Stimulated activated CD4-positive, alpha-beta T cell treated with anti-CD3 and anti-CD28 coated beads, TNF-alpha, amount 100 ng/mL, for 24 hours (primary cell): ENCODE measurements at regions not wholly inside any gene's neighbourhood (a gene's known extent, or its start where the extent isn't known, plus 50 kb on each side); places are given as distances from the start of the nearest gene placed in this dataset.

Source experiments
- DNase-seq, 3 experiments: peaks; one replicate each; pipeline ENCODE4 v3.0.0-alpha.2; 2020; ENCODE audit warnings: low read depth in 3 of 3

GRCh38 chr20:60952861-60953260, 299.2 kb upstream of the CDH4 start:
- no peak for DNase-seq

DNA sequence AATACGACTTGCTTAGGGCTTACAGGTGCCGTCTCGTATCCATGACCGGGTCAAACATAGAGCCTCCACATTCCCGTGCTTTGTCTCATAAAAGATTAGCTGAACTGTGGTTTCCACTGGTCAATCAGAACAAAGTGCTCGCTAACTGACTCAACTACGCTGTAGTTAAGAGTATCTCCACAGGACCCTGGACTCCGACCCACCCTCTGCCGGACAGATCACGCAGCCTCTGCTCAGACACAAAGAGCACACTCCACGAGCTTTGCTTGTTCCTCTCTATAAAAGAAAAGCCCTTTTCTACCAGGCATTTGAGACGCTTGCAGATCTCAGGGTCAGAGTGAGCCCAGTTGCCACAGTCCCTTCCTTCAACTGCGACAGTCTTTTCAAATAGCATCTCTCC, 298.7 kb upstream of the CDH4 start:
- DNase-seq = no peak

DNA sequence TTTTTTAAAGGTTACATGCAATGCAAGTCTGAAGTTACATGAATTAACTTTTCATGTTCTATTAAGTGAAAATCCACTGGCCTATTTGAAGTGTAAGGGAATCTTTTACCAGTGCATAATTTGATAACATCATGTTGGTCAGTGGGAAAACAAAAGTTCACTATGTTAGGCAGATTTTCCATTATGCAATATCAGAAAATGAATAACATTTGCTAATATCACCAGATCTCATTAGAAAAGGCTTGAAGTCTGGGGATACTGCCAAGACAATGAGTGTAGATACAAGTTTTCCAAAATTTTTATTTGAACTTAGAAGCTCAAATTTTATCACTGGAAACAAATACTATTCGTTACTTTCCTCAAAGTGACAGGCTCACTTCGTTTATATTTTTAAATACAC, 296.4 kb upstream of the CDH4 start:
- no peak for DNase-seq

DNA sequence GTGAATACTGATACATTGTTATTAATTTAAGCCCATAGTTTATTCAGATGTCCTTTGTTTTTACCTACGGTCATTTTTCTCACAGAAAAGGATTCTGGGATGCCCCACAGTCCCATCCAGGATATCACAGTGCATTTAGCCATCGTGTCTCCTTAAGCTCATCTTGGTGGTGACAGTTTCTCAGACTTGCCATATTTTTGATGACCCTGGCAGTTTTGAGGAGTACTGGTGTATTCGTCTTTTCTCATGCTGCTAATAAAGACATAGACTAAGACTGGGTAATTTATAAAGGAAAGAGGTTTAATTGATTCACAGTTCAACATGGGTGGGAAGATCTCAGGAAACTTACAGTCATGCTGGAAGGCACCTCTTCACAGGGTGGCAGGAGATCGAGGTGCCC, 295.9 kb upstream of the CDH4 start:
- DNase-seq = no peak

DNA sequence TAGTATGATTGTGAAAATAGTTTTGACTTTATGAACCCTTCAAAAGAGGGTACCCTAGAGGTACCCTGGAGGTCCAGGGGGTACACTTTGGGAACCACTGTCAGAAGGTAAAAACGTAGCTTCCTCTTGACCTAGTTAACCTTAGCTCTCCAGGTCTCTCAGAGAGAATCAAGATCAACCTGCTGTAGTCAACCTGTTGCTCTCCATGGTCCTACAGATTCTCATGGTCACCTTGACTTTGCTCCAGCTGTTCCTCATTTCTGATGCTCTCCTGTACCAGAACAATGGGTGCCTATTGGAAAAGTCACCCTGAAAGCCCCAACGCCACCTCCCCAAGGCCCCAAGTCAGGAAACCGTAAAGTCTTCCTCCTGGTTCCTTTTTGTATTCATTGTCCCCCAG, 294.4 kb upstream of the CDH4 start:
- DNase-seq = no peak

- no peak for DNase-seq
These were observed 292.1 kb upstream of the CDH4 start for GRCh38 chr20:60959971-60960370.

DNA sequence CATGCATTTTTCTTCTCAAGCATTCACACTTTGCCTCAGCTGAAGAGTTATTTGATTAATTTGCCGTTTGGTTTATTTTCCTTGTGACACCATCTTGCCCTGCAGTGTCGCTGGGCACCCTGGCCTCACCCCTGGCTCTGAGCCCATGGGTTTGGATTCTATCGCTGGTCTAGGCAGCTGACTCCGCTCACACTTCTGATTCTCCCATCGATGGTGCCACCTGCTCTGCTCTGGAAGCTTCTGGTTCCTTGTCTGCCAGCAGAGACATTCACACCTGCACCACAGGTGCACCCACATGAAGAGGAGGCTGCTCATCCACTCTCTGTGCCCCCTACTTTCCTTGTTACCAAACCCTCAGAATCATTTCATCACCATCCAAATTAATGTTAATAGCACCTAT, 291.6 kb upstream of the CDH4 start:
- DNase-seq = no peak

- no peak for DNase-seq
These were observed 290.5 kb upstream of the CDH4 start for GRCh38 chr20:60961551-60961950.

DNA sequence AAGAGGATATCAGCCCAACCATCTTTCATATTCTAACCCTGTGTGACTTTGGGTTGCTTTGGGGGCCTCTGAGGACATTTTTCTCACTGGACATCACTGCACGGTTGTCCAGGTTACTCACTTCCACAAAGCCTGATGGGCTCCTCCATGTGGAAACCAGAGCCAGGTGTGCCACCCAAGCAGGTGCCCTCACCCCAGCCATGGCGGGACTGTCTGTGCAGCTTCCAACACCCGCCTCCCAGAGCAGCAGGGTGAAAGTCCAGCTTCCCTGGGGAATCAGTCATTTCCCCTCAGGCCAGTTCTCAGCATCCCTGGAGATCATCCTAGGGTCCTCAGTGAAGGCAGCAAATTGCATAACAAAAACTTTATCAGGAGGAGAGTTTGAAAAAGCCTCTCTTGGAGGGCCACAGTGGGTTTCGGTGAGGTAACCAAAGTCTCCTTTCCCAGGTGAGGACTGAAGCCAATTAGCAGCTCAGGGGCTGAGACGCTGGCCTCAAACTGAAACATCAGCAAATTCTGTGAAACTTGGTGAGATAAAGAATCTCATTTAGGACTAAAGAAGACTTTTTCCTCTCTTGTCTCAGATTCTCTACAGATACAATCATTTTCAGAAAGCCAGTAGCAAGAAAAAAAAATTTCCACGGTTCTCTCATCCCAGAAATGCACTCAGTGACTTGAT, 289.6 kb upstream of the CDH4 start:
- DNase-seq = no peak

- no peak for DNase-seq
These were observed 288.9 kb upstream of the CDH4 start for GRCh38 chr20:60963146-60963545.

DNA sequence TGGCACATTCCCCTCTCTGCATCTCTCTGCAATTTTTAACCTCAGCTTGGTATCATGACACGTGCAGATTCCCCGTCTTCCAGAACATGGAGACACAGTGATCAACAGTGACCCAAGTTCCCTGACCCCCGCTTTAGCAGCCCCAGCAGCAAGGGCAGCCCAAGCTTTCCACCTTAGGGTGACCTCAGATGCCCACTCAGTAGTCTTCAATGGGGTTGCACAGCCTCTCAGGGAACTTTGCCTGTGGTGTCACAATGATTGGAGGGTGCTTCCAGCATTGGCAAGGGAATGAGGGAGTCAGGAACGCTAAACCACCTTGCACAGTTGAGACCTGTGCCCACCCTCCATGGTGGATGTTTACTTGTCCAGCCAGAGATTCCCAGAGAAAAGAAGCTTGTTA, 287.1 kb upstream of the CDH4 start:
- DNase-seq = no peak

DNA sequence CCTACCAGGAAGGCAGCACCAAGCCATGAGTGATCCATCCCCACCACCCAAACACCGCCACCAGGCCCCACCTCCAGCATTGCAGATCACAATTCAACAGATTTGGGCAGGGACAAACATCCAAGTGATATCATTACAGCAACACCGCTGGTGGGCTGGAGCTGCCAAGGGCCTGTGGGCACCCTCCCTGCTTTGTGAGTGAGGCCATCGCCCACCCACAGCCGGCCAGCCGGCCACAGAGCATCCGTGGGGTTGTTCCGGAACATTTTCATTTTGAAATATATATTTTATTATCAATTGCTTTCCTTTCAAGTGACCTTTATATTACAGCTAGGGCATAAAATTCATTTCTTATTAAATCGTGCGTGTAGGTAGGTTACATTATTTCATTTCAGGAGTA, 286.0 kb upstream of the CDH4 start:
- no peak for DNase-seq

DNA sequence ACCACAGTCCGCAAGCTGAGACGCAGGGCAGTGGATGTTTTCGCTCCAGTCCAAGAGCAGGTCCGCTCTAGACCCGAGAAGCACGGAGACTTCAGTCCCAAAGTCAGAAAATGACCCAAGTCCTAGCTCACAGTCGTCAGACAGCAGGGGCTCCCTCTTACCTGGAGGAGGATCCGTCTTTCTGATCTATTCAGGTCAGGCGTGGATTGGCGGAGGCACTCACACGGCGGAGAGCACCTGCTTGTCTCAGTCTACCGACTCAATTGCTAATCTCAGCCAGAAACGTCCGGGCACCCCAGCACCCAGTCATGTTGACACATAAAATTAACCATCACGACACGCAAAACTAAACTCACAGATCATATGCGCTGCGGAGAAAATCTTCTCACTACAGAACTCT, 285.3 kb upstream of the CDH4 start:
- no peak for DNase-seq

DNA sequence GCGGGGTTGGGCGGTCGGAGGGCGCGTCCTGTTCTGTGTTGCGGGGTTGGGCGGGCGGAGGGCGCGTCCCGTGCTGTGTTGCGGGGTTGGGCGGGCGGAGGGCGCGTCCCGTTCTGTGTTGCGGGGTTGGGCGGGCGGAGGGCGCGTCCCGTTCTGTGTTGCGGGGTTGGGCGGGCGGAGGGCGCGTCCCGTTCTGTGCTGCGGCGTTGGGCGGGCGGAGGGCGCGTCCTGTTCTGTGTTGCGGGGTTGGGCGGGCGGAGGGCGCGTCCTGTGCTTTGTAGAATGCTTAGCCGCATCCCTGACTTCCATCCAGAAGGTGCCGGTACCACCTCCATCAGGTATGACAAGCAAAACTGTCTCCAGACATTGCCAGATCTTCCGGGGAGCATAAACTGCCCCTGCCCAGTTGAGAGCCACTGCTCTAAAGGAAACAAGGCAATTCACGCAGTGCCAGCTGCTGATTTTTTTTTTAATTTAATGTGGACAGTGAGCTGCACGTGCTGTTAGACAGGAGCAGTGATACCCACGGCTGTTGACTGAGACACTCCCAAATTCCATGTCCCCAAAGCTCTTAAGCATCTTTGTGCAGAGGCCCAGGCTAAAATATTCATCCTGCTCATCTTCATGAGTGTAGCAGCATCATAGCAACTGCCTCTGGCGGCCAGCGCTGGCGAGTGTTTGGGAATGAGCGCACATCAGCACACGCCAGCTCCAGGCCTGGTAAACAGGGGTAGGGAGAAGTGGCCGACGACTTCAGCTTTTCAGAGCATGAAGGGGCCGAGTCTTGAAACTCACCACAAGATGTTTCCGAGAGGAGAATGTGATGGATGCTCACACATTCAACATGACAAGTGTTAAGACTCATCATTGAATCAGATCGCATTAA, 284.4 kb upstream of the CDH4 start:
- DNase-seq = no peak

- DNase-seq = no peak
These were observed 283.0 kb upstream of the CDH4 start for GRCh38 chr20:60968853-60969720.

DNA sequence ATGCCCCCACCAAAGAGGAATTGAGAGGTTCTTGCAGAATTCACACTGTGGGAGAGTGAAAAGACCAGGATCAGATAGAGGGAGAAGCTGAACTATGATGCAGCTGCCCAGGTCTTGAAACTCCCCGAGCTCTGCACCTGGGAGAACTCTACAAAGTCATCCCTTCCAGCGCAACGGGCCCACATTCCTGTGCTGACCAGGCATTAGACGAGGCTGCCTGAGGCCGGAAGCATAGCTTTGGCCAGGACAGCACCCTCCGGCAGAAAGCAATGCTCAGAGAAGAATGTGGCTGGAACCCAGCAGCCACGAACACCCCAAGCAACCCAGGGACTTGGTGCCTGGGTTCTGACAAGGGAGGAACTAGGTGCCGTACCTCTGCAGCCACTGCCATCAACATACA, 281.5 kb upstream of the CDH4 start:
- no peak for DNase-seq

DNA sequence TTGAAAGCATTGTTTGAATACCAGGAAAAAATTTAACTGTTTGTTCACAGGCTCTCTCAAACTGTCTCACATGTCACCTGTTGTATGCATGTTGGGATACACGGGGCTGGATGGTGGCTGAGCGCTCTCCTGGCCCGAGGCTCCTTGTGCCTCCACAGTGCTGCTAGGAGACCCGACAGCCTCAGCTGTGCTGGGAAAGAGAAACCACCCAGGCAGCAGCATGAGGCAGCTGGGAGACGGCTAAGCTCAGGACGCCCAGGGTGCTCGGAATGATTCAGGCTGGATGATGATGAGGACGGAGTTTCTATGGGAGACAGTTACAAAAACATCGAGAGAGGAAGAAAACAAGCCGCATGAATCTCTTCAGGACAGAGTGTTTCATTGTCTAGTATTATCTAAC, 278.0 kb upstream of the CDH4 start:
- DNase-seq = no peak

DNA sequence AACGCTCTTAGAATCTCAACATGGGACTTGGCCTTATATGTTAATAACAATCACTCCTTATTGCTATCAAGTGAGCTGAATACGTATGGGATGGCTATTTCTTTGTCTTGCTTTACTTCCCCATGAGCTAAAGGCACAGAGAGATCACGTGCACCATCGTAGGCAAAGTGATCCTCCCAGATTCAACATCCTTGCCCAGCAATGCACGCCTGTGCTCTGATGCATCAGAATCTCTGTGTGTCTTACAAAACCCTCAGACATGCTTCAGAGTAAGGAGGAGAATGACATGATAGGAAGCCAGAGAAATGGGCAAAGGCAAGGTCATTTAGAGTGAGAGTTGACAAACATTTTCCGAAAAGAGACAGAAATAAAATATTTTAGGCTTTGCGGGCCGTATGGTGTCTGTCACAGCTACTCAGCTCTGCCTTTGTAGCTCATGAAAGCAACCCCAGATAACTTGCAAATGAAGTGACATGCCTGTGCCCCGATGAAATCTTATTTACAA, 277.6 kb upstream of the CDH4 start:
- no peak for DNase-seq

DNA sequence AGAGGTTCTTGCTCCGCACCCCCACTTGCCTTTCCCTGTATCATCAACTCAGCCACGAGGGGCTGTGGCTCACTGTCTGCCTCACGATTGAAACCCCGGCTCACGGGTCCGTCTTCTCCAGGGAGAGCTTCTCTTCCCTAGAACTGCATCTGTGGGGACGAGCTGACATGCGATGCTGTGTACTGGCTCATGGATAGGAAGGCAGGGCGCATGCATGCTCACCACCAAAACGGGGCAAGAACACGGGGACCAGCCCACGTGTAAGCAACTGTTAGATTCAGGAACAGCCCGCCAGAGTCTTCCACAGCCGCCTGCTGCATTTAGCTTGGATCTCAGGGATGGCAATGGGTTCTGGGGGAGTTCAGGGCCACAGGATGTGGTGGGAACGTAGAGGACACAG, 275.9 kb upstream of the CDH4 start:
- DNase-seq = no peak

DNA sequence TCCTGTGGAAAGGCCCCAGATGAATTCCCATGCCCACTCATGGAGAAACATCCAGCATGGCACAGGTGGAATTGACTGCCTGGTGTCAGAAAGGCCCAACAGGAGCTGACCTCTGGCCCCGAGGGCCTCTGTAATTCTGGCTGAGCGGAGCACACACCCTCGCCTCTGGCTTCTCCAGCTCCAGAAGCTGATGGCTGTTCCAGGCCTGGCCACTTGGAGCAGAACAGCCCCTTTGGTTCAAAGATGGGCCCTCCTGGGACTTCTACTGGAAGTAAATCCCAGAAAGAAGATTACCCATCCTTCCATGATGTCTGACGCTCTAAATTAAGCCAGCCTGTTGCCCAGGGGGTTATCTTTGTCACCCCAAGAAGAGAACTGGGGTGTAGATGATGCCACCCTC, 275.1 kb upstream of the CDH4 start:
- DNase-seq = no peak

DNA sequence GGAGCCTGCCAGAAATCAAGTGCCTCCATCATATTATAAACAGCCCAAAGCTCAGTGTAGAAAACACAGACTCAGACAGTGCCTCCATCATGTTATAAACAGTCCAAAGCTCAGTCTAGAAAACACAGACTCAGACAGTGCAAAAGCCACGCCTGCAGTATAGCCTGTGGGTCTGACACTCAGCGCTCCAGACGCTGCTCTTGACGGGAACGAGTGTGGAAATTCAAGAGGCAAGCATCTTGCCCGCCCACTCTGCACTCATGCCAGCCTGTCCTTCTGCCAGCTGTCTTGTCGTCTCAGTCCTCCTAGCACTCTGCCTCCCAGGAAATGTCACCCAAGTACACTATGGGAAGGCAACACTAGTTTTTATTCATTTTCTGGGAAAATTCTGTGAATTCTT, 274.2 kb upstream of the CDH4 start:
- no peak for DNase-seq

- no peak for DNase-seq
These were observed 267.4 kb upstream of the CDH4 start for GRCh38 chr20:60984666-60985065.
